Amniotic stem cell (primary cell): ENCODE measurements at regions not wholly inside any gene's neighbourhood (a gene's known extent, or its start where the extent isn't known, plus 50 kb on each side); places are given as distances from the start of the nearest gene placed in this dataset.

Experiments
- DNase-seq: peaks from one replicate; lab custom pipeline; 2025; lab: John Stamatoyannopoulos, UW

DNA sequence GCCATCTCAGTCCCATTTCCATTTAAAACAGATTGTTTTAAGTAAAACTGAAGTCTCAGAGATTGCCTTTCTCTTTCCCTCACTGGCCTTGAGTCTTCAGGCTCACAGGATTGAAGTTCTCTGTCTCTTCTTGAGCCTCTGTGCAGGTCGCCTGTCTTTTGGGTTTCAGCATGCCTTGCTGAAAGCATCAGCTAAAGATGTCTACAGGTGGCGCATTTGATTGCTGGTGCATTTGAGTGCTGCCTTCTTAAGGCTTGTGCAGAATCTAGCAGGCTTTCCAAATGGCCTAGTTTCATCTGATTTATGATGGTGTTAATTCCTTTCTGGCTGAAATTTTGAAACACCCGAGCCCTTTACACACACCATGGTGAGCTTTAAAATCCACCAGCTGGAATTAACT is 1062.2 kb upstream of the FBXO33 start:
- DNase-seq, result no peak

DNA sequence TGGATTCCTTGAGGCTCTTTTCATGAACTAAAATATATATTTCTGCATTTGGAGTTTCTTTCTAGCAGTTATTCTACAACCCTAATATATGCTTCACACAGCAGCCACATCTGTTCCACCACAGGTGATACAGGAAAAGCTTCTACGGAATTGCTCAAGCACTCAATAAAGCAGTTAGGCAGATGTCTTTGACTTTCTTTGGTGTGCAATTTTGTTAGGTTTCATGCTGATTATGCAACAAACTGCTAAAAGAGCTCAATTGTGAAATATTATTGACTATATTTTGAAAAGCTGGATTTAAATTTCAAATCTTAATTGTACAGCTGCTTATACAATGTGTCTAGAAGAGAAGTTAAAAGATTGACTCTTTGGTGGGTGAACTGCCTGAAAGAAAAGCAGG is 1055.6 kb upstream of the FBXO33 start:
- no peak for DNase-seq

DNA sequence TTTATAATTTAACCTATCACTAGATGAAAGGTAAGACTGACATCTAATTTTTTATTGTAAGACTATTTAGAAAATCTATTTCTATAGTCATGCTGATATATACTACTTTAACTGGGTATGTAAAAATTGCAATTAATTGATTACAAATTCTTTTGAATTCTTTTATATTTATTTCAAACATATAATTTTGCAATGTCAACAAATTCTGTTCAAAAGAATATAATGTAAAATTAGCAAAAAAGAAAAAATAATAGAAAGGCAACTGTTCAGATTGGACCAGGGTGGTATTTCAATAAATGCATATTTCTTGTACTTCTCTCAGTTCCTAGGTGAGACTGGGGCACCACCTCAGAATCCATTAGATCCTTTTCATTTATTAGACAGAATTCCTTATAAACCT is 1053.5 kb upstream of the FBXO33 start:
- DNase-seq, result no peak

DNA sequence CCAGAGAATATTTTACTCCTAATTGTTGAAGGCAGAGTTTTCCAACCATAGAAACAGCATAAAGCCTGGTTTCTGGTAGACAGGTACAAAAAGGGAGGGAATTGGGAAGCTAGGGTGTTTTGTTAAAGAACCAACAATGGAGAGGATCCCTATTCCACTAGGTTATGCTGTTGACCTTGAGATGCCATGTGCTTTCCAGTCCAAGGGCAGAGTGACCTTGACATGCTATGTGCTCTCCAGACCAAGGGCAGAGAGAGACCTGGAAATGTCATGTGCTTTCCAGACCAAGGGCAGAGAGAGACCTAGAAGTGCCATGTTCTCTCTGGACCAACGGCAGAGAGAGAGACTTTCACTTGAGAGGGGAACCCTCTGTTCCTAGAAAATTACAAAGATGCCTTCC is 1043.8 kb upstream of the FBXO33 start:
- DNase-seq, result no peak

DNA sequence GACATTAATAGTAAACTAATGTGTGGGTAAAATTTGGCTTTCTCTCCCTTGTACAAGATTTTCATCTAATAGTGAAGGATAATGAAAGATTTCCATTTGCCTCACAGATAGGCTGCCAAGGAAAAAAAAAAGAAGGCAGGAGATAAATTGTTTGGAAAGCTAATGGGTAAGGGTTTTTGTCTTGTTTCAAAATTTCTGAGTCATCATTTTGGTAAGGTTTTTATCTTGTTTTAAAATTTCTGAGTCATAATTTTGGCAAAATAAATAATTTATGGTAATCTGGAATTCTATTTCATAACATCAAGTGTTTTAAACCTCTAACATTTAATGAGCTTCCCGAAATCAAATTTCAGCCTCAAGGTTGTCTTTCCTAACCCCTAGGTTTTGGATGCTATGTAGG is 1035.7 kb upstream of the FBXO33 start:
- no peak for DNase-seq

DNA sequence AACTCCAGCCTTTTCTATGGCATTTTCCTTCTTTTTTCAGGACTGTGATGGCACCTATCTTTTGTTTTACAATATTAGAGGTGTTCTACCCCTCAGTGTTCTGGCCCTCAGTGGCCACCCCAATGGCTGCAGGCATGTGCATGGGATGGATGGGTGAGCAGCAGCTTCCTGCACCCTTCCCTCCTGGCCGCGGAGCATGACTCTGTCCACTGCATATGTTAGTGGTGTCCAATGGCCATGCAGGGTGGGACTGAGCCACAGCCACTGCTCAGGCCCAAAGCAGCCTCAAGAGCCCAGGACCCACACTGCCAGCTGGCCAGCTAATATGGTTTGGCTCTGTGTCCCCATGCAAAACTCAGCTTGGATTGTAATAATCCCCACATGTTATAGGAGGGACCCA is 1032.3 kb upstream of the FBXO33 start:
- DNase-seq, result no peak

DNA sequence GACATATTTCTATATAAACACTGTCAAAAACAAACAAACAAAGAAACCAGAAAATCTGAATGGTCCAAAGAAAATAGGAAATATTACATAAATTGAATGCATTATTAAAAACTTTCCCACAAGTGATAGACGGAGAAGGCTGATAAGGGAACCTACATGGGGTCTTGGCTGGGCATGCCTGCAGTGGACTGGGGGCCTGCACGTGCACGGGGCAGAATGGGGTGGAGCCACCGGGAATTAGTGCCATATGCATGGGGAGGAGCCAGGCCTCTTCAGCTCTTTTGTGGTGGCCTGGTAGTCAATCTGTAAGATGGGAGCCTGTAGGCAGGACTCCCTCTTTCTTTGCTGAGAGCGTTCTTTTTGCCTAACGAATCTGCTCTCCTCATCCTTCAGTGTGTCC is 1031.7 kb upstream of the FBXO33 start:
- DNase-seq, result no peak

DNA sequence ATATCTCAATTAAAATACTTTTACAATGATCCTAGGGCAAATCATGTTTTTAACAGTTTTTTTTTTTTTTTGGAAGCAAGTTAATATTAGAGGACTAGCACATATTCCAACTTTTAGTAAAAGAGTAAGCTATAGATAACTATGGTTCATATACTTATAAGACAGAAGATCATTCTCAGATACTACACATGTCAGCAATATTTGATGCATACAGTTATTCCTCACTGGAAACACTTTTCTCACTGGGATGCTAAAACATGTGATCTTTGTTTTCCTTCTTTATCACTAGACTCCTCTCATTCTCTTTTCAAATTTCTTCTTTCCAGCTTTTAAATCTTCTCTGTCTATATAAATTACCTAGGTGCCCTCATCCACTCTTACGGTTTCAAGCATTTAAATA is 1020.4 kb upstream of the FBXO33 start:
- DNase-seq, result no peak

DNA sequence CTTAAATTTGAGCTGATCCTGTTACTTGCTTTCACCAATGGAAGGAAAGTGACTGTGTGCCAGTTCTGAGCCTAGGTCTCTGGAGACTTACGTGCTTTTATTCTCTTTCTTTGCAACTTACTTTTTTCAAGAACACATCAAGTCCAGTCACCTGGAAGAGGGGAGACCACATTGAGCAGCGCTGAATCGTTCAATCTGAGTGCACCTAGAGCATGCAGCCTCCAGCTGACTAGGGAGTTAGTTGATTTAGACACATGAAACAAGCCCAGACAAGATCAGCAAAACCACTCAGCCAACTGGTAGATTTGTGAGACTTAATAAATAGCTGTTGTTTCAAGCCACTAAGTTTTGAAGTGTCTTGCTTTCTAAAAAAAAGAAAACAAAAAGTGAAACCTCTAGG is 1014.8 kb upstream of the FBXO33 start:
- no peak for DNase-seq

DNA sequence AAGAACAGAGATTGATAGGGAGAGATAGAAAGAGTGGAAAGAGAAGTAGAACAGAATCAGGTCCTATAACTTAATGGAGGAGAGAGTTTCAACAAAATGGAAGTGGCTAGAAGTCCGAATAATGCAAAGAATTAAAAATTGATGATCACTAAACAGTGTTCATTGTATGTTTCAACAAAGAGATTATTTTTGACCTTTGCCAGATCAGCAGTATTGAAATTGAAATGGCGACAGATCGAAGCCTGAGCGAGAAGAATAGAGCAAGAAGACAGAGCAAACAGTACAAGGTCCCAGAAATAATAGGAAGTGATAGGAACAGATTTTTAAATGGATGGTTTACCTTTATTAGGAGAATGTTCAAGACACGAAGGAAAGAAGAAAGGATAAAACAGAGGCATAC is 1012.8 kb upstream of the FBXO33 start:
- no peak for DNase-seq

DNA sequence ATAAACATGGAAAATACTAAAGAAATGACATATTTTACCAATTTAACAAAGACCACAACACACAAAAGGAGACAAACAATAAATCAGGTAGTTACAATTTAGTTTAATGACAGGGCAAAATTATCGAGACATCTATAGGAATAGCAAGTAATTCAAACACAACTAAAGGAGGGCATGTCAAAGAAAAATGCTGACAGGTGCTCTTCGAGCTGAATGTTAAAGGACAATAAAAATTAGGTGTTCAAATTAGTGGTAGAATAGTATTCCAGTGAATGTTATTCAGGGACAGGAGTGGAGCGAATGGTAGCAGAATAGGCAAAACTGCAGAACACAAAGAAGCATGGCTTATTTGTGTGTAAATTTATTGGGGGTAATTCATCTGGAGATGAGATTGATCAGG is 1004.3 kb upstream of the FBXO33 start:
- DNase-seq, result no peak

DNA sequence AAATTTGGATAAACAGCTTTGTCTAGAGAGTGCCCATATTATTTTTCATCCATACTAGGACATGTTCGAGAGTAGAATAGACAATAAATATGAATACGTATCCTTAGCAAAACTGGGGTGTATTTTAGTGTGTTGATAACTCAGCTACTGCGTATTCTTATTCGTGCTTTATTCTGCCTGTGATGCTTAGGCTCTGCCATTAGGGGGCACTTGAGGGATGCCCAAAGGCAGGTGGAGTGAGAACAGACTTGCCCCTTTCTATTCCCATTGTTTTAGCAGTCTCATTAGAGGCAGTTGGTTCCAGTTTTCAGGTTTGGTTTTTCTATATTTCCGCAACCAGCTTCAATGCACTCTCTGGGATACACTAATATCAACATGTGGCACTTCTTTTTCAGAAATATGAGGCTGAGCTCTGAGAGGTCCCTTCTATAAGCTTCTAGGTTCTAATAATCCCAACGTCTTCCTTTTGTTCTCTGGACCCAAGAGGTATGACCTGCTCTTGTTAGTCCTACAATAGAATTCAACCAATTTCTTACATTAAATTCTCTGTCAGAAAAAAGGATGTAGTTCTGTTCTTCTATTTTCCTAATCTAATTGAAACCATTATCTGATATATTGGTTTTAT is 985.7 kb upstream of the FBXO33 start:
- no peak for DNase-seq

DNA sequence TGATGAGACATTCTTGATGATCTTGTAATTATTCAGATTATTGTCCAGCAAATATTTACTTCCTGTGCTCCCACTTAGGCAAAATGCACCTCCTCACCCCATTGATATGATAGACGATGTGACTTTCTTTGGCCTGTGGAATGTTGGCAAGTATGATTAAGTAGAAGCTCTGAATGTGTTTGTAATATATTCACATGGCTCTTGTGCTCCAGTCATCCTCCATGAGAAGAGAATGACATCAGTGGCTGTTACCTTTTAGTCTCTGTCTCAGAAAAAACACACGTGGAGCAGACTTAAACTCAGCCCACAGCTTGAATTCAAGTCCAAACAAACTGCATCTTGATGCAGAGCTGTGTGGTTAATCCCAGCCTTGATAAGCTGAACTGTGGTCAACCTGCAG is 984.3 kb upstream of the FBXO33 start:
- no peak for DNase-seq

DNA sequence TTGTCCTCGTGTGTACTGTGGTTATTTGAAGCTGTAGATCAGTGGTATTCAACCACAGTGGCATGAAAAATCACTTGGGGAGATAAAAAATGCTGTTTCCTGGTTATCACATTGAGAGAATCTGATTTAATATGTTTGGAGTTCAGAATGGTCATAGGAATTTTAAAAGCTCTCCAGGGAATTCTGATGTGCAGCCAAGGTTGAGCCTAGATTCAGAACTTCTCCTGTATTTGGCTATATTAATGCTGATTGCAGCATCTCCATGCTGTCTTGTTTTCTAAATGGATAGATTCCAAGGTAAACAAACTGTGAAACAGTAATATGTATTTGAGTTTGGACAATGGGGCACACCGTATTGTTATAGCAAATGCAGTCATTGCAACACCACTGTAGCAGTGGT is 982.2 kb upstream of the FBXO33 start:
- DNase-seq, result no peak

DNA sequence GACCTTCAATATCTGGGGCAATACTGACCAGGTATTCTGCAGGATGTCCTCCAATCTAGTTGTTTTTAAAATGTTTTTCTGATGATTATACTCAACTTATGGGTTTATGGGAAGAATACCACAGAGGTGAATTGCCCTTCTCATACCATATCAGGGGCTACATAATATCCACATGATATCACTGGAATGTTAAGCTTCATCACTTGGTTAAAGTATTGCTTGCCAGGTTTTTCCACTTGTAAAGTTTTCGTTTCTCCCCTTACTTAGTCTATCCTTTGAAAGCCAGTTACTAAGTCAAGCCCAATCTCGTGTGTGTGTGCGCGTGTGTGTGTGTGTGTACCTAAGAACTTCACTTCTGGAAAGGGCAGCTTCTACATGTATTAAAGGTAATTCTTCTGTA is 980.9 kb upstream of the FBXO33 start:
- DNase-seq, result no peak

DNA sequence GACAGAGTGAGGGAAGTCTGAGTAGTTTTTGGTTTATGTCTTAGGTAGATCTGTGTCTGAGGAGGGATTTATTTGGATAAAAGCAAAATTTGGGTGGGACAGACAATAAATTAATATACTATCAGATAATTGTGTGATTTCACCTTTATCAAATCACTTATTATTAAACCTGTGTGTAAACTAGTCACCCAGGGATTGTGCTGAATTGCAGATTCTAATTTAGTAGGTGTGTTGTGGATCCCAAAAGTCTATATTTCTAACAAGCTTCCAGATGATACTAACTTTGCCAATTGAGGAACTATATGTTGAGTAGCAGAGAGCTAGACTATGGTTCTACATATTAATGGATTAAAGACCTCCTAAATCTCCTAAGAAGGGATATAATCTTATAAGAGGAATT is 978.5 kb upstream of the FBXO33 start:
- DNase-seq, result no peak

DNA sequence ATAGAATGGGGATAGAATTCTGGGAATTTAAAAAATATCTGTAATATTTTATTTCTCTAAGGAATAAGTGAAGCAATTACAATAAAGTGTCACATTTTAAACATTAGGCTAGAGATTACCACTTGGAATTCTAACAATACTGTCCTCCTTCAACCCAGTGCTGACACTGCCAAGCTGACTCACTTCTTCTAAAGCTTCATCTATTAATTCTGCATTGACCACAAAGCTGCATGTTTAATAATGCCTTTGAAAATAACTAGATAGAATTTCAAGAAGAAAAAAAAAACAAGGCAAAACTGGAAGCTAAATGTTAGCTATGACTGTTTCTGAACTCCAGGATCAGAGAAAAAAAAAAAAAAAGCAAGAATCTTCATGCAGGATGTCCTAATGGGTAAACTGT is 970.7 kb upstream of the FBXO33 start:
- DNase-seq, result no peak

DNA sequence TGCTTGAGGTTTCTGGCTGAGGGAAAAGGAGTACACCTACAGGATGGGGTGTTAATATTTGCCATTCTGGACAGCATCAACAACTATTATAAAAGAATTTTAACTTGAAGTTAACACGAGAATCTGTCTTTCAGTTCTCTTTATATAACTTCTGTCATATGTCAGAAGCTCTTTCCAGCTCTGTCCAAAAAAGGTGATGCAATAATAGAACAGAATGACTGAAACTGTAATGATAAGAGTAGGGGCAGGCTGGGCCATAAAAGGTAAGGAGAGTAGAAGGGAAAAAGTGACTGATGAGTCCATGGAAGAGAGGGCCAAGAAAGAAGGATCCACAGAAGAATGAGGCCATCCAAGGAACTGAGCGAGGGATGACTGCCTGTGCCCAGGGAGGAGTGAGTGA is 966.7 kb upstream of the FBXO33 start:
- no peak for DNase-seq

DNA sequence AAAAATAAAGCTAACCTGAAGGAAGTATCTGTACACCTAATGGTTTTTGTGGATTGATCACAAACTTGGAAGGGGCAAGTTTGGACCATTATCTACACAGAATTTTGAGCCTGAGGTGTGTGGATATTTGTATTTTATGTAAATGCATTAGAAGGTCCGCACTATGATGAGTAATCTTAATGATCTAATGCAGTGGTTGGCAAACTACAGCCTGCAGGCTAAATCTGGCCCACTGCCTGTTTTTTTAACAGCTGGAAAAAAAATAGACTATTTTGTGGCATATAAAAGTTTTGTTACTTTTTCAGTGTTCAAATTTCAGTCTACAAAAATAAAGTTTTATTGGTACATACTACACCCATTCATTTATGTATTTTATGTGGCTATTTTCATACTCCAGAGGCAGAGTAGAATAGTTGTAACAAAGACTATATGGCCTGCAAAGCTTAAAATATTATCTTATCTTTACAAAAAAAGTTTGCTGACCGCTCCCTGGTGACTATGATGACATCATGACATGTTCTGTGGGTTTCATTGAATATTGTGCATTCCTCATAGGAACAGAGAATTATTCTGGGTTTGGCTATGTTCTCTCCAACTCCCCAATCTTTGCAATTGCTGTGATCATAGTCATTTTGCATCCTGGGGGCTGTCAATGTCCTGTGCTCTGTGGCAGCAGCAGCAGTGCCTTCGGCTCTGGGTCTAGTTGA is 962.6 kb upstream of the FBXO33 start:
- no peak for DNase-seq

DNA sequence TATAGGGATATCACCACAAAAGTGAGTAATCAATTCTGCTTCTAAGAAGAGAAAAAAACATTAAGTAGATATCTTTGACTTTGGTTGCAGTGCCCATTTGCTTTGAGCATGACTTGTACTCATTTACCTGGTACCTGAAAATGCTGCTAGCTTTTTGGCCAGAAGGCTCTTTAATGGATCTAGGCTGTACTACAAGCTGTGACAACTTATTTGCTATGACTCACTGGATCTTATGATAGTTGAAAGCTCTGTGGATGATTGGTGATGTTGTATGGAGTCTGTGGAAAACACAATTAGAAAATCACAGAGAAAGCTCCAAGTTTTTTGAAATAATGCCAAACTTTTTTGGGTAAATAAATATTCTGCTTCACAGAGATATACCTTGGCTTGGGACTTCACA is 960.9 kb upstream of the FBXO33 start:
- no peak for DNase-seq

DNA sequence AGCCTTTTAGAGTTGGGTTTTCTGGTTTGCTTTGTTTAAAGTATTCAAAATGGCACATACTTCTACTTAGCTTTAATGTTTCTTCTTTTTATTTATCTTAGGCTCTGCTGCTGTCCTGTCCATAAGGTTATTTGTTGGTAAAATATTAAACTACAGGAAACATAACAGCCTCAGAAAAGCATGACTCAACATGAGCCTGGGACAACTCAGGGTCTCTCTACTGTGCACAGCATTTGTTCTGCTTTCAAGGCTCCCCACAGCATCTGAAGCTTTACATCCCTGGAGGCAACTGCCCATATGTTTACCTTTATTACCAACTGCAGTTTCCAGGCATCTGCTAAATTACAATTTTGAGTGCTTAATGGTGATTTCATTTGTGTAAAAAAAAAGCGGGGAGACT is 954.2 kb upstream of the FBXO33 start:
- no peak for DNase-seq

DNA sequence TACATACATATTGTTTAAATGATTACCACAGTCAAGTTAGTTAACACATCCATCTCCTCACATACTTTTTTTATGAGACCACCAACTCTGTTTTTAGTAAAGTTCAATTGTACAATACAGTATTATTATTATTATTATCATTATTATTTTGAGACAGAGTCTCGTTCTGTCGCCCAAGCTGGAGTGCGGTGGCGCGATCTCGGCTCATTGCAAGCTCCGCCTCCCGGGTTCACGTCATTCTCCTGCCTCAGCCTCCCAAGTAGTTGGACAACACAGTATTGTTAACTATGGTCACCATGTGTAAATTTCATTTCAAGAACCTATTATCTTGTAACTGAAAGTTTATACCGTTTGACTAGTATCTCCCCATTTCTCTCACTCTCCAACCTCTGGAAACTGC is 942.0 kb upstream of the FBXO33 start:
- no peak for DNase-seq

DNA sequence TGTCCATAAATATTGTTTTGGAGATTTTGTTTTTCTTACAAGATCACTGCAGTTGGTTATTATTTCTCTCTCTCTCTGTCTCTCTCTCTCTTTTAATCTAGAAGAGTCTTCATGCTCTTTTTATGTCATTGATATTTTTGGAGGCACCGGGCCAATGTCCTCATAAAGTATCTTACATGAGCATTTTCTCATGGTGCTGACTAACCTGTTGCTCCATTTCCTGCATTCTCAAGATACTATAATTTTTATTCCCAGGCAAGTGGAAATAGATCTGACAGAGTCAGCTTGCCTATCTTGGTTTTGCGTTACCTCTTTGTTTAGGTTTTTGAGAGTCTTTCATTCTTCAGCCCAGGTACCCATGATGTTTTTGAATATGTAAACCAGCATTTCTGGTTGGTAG is 938.8 kb upstream of the FBXO33 start:
- no peak for DNase-seq

DNA sequence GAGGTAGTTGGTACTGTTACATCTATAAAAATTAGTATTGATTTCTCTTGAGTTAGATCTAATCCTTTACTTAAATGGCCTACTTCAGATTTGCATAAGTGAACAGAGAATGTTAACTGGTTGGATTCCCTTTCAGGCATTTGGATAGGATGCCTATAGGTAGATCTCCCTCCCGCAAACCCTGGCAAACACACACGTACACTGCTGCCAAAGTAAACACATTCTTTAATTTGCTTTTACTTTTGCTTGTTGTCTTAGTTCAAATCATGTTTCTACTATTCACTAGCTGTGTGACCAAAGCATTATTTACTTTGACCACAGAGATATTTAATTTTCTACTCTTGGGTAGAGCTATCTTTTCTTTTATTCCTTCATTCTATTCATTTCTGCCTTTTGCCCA is 936.1 kb upstream of the FBXO33 start:
- DNase-seq, result no peak
